Fibroblast of skin of abdomen (primary cell): ENCODE measurements at regions not wholly inside any gene's neighbourhood (a gene's known extent, or its start where the extent isn't known, plus 50 kb on each side); places are given as distances from the start of the nearest gene placed in this dataset.

Source experiments
- DNase-seq: peaks from one replicate; pipeline ENCODE4 v3.0.0-alpha.2; 2013

DNA sequence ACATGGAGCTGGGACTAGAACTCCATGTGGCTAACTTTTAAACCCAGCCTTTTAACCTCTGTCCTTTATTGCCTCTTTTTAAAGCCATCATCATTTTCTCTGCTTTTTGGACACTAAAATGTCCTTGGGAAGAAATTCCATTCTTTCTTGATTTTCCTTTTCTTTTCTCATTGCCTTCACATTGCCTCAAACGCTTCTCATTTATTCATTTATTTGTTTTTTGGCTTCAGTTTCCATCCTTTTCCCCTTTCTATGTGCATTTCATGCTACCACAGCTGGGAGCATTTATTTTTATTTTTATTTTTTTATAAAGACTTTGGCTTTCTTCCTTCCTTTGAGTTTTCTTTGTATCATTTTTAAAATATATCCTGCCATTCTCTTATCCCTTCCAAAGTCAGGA lies 212.2 kb downstream of the DACT1 start:
- no peak for DNase-seq

- DNase-seq = peak; percentile 53
Observed at GRCh38 chr14:58861586-58861985, 223.8 kb downstream of the DACT1 start.

DNA sequence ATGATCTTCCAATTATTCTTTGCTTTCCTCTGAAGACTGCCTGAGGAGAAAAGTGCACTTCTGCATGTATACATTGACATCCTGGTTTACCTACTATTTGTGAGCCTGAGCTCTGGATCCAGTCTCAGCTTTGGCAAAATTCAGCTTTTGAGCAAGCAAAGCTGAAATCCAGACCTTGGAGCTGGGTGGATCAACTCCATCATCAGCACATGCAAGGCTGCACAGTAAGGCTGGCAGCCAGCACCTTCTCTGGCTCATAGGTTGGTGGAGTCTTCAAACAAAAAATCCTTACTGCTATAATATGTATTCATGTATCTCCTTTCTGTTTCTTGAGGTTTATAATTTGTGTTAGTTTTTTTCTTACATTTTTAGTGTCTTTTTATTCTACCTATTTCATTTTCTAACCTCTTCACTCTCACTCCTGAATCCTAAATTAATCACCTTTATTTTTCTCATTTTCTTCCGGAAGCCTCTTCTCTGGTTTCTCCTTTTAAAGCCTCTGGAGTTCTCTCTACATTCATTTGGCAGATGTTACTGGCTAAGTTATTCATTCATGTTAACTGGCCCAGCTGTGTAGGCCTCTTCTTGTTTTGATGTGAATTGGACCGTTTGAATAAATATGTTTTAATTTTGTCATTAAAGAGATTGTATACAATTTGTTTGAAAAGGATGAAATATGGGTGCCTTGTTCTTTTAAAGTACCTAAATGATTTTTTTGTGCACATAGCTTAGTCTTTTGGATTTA lies 224.8 kb downstream of the DACT1 start:
- no peak for DNase-seq

DNA sequence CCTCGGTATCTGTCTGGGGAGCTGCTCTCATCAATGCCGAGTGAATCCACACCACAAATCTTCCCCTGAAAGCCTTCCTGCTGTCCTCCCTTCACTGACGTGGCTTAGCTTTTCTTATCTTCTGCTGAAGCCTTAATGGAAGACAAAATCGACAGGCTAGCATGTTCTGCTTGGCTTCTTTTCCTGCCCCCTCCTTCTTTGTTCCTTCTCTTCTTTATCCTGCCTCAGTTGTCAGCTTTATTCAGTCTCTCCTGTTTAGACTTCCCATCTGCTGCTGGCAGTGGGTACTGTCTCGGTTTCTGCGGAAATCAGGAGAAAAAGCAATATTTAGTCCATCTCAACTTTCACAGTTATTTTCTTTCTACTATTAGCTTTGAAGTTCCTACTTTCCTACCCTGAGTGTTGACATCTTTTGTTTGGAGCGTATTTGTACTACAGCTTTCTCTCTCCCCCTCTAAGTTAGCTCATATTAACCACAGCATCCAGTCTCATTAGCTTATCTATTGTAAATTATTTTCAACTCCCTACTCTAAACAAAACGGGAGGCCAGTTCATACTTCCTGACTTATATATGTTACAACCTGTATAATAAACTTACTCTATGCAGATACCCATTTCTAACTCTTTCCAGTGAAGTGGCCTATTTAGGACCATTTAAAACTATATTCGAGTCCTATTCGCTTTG lies 226.0 kb downstream of the DACT1 start:
- no peak for DNase-seq

DNA sequence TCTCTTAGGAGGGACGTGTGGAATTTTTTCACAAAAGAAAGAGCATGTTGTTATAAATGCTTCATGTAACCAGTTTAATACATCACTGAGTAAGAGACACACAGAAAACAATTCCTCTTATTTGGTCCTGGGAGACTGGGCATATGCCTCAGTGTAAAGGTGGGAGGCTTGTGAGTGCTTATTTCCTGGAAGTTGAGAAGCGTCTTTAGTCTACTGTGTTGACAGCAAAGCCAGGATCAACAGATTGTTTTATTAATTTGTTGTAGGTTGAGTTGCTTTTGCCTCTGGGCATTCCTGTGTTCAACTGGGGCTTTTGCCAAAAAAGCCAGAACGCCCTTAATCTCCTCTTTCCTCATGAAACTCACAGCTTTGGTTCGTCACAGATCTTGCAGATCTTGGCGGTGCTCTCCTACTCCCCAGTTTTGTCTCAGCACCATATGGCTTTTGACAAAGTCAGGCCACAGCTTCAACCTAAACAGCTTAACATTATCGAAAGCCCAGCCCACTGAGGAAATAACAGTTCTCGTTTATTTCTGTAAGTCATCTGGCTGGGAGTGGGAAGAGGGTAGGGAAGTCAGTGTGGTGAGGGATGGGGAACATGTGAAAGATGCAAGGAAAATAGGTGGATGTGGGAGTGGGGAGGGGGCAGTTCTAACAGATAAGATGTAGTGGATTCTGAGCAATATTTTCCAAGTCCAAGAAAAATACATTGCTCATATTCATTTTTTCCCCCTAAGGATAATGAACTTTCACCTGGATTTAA lies 227.2 kb downstream of the DACT1 start:
- peak; percentile 94 for DNase-seq

DNA sequence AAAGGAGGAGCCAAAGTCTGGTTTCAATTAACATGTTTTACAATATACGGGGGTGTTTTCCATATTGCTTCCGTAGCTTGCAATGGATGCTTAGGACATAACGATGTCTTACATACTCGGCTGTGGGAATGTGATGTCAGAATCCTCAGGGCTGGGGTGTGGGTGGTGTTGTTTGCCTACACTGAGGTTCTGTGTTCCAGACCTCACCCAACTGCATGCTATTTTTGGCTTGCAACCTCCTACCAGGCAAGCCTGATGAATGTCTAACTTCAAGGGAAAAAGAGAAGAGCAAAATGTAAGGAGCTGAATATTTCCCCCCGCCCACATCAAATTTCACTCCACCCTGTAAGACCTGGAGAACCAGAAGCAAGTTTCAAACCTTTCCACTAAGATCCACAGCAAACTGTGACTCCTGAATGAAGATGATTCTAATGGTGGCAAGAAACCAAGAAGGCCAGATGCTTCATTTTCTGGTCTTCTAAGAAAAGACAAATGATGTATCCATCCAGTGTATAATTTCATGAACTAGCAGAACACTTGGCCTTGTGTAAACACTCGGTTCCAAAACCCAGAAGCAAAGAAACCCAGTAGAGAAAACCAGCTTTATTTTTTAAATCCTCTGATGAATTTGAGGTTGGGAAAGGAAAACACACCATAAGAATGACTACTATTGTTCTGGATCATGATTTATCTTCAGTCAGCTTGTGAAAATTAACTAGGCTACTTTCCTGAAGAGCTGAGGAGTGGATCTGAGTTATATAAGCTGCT lies 227.9 kb downstream of the DACT1 start:
- peak; percentile 89 for DNase-seq

DNA sequence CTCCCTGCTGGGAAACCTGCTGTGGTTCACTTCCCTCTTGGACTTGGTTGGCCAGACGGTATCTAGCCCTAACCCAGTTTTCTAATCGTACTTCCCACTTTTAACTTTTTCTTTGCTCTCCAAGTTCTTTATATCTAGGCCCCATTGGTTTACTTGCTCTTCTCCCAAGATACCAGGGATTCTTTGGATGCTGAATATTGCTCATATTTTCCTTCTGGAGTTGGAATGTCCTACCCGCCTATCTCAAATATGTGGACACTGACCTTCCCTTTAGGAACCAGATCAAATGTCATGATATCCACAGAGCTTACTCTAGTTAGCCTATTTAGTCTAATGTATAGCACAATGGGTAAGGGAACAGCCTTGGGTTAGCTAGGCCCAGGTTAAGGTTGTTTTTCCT lies 228.6 kb downstream of the DACT1 start:
- DNase-seq = peak; percentile 55

DNA sequence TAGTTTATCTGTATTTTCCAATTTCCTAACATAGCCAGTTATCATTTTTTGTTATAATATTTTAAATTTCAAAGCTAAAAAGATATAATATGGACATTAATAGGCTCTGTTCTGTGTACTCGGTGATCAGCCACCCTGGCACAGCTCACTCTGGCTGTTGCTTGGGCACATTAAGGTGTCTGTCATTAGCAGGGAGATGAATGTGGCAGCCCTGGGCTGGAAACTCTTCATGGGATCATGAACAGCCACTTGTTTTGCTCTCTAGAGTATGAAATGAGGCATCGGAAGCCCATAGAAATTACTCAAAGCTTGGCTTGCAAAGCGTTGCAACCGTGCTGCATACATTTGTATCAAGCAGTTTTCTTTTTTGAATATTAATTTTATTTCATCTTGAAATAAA lies 233.2 kb downstream of the DACT1 start:
- no peak for DNase-seq

DNA sequence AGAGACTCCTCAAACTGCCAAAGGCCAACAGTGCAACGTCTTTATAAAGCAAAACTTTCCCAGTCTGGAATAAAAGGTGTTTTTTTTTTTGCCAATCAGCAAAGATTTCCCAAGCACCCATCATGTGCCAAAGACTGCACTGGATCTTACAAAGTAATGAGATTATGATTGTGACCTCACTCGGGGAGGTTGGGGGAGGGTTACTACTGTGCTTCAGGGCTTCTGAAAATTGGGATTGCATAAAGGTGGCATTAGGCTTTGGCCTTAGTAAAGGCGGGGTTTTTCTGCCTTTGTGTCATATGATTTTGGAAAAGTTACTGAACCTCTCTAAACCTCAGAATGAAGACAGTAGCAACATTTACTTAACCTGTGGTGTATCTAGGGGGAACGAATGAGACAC lies 233.8 kb downstream of the DACT1 start:
- DNase-seq = no peak

DNA sequence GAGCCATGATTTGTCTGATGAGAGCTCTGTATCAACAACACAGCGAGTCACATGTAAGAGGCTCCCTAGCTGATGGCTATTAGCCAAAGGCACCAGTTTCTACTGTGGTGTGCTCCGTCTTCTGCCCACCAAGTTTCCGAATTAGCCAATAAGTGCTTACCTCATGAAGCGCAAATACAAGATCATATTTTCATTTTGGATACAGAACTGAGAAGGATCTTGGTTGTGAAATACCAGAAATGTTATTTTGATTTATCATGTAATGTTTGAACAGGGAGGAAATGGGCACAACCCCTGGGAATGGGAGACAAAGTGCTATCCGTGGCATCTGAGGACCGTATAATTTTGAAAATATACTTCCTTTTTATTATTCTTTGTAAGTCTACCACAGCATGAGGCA lies 234.3 kb downstream of the DACT1 start:
- peak; percentile 26 for DNase-seq

- no peak for DNase-seq
Observed at GRCh38 chr14:58873228-58873953, 235.6 kb downstream of the DACT1 start.

DNA sequence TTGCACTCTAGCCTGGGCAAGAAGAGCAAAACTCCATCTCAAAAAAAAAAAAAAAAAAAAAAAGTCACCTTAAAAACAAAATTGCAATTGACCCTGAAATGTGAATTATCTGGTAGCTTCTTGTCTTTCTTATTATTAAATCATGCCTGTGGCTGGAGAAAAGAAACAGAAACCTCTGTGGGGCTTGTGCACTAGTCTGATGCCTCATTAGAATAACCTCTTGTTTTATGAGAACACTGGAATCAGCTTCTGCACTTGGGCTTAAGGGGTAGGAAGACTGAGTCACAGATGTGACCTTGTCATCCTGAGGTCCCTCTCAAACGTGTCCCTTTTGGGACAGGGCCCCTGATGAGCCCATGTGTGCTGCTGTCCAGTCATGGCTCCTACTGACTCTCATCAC lies 237.9 kb downstream of the DACT1 start:
- DNase-seq = no peak

- peak; percentile 83 for DNase-seq
Observed at GRCh38 chr14:58876608-58877007, 238.8 kb downstream of the DACT1 start.

- DNase-seq = peak; percentile 12
Observed at GRCh38 chr14:58878439-58879139, 240.8 kb downstream of the DACT1 start.

- DNase-seq = no peak
Observed at GRCh38 chr14:58881433-58881832, 243.7 kb downstream of the DACT1 start.

DNA sequence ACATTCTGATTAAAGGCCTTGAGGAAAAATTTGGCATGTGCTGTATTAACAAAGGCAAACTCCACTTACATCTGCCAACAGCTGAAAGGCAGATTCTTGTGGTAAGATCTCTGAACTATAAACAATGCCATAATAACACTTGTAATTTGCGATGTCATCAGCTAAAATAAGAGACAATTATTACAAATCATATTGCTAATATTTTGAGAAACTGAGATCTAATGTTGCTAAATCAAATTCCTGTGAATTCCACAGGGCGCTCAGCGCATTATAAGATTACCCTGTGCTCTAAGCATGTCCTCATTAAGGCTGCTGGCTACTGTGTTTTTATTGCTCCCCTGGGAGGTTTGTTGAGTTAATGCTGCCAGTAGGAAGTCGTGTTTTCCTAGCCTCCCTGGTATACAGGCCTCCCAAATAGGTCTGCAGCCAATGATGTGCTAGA lies 244.8 kb downstream of the DACT1 start:
- peak; percentile 94 for DNase-seq

DNA sequence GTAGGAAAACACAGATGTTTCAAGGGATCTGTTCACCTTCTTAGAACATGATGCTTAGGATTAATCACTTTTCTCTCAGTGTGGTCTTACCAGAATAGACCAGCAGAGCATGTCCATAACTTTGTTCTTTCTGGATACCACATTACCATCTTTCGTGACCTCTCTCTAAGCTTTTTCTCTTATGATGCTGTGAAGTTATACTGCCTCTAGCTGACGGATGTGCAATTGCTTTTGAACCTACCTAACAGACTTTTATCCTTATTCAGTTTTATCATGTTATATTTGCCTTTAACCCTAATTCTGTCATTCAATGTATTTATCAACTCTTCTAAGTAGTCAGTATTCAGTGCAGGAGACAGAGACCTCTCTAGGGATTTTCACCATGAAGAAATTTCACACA lies 246.7 kb downstream of the DACT1 start:
- no peak for DNase-seq

DNA sequence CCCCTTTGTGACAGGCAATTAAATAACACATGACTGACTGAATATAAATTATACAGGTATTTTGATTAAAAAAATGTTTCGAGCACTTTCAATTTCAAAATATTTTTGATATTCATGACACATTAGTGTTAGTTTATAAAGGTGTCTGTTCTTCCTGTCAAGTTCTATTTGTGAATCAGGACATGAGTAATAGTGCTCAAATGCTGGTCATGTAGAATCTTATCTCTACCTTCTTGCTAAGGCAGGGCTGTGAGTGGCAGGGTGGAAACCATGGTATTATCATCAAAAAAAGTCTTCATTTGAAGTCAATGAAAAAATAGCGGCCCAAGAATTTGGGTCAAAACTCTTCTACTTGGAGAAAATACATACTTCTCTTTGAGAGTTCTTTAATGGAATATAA lies 250.2 kb downstream of the DACT1 start:
- no peak for DNase-seq

GRCh38 chr14:58898655-58899316 lies 261.0 kb downstream of the DACT1 start:
- DNase-seq = peak; percentile 98

DNA sequence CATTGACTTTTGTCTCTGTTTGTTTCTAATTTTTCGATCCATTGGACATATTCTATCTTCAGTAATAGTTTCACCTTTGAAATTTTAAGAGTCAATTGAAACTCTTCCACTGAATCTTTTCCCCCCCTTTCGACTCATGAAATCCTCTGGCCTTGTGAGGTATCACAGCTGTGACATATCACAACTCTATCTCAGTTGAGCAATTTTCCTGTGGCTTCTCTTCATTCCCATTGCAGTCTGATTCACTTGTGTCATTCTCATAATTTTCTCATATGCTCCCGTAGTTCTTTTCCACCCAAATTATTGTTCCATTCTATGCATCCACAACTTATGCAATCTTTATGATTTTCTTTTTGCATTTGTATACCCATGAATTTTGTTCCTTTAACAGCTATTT lies 261.6 kb downstream of the DACT1 start:
- peak; percentile 92 for DNase-seq

DNA sequence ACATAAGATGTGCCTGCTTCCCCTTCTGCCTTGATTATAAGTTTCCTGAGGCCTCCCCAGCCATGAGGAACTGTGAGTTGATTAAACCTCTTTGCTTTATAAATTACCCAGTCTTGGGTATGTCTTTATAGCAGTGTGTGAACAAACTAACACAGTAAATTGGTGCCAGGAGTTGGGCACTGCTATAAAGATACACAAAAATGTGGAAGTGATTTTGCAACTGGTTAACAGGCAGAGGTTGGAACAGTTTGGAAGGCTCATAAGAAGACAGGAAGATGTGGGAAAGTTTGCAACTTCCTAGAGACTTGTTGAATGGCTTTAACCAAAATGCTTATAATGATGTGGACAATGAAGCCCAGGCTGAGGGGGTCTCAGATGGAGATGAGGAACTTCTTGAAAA lies 264.1 kb downstream of the DACT1 start:
- DNase-seq = no peak
